ENCODE measurements at regions not wholly inside any gene's neighbourhood (a gene's known extent, or its start where the extent isn't known, plus 50 kb on each side); places are given as distances from the start of the nearest gene placed in this dataset.

DNA sequence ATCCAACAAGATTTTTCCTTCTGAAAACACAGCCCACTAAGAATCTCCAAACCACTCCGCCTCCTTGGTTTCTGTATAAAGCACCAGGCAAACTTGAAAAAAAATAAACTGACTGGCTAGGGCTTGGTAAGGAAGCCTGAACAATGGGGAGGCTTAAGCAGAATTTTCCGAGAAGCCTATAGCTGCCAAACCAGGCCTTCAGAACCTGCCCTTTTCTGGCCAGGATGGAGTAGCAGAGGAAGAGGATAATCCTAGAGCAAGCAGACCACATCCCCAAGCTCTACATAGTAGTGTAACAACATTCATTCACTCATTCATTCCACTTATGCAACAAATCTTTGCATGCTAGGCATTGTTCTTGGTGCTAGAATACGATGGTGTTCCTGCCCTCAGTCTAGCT lies 529.6 kb upstream of the ZEB2 start:
- DNase-seq (ENCODE audit: low spot score), result no peak

DNA sequence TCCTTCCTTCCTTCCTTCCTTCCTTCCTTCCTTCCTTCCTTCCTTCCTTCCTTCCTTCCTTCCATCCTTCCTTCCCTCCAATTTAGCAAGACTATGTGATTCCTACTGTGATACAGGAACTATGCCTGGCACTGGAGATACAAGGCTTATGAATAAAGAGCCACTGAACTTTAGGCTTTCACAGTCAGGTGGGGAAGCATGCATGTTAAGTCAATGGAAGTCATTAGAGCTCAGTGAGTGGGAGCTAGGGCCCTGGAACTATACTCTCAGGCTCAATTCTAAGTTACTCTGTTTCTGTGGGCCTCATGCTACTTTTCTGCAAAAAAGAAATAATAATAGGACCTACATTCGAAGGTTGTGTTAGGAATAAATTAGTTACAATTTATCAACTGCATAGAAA lies 527.6 kb upstream of the ZEB2 start:
- no peak for DNase-seq (ENCODE audit: low spot score)

GRCh38 chr2:145044491-145044890 lies 524.6 kb upstream of the ZEB2 start:
- DNase-seq (ENCODE audit: low spot score), result no peak

GRCh38 chr2:145043399-145043834 lies 523.5 kb upstream of the ZEB2 start:
- no peak for DNase-seq (ENCODE audit: low spot score)

- no peak for DNase-seq (ENCODE audit: low spot score)
Measured at GRCh38 chr2:145041706-145042105, 521.8 kb upstream of the ZEB2 start.

DNA sequence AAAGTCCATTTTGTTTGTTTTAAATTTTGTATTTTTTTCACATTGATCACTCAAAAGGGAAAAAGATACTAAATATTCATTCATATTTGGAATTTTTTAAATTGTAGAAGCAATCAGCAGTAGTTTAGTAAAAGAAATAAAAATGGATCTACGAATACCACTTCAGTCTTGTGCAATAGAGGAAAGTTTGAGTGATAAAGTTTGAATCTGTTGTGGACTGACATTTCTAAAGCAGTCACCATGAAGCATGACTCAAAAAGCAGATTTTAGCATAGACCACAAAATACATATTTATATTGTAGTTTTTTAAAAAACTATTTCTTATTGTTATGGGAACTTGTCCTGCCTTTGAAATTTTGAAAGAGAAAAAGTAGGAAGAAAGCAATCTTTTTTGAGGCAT lies 520.5 kb upstream of the ZEB2 start:
- peak; percentile 16 for DNase-seq (ENCODE audit: low spot score)

DNA sequence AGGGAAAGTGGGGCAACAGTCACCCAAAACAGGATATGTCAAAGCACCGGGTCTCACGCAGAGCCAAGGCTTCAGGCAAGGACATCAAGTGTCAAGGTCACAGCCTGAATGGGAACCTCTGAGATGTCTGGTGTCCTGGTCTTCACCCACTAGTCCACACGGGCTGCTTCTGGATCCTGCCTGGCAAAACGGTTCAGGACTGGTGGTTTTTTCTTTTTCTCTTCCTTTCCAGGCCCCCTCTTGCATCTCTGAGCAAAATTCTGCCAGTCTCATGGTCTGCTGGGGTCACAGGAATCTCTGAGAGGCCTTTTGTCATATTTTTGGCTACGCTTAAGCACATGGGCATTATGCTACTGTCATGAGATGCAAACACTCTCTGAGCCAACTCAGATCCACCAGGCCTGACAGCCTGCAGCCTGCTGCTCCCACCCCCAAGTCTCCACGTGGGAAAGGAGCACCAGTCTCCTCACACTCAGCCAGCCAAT lies 518.2 kb upstream of the ZEB2 start:
- DNase-seq (ENCODE audit: low spot score), result no peak

GRCh38 chr2:145036421-145037011 lies 516.6 kb upstream of the ZEB2 start:
- DNase-seq (ENCODE audit: low spot score), result peak; percentile 20

- DNase-seq (ENCODE audit: low spot score), result no peak
Measured at GRCh38 chr2:145034511-145034910, 514.6 kb upstream of the ZEB2 start.

GRCh38 chr2:145033438-145033837 lies 513.5 kb upstream of the ZEB2 start:
- DNase-seq (ENCODE audit: low spot score), result no peak

DNA sequence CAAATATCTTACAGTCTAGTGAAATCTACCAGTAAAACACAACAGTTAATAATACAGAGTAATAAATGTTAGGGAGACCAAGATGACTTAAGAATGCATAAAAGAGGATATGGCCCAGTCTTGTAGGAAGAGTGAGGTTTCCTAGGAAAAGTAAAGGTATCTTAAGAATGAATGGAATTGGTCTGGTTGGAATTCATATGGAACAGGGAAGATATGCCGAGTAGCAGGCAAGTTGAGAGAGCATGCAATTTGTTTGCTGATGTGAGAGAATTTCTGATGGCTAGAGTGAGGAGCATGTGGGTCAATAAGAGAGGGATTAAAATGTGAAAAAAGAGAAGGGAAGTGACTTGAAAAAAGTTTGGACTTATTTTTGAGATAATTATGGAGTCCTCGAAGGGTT lies 512.9 kb upstream of the ZEB2 start:
- DNase-seq (ENCODE audit: low spot score), result no peak

DNA sequence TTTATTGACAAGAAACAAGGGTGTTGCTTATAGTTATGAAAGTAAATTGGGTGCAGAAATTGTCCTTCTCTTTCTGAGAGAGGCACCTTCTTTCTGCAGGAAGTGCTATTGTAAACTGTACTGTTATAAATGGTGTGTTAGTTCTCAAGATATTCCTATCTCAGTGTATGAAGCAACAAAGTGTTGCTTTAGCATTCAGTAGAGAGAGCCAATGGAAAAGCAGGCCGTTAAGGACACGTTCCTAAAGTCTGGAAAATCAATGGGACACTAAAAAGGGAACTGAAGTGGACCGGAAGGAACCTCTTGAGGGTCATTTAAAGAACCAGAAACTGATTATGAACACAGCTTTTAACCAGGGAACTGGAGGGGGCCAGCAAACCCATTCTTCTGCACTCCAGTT lies 510.0 kb upstream of the ZEB2 start:
- no peak for DNase-seq (ENCODE audit: low spot score)

GRCh38 chr2:145029081-145029480 lies 509.2 kb upstream of the ZEB2 start:
- DNase-seq (ENCODE audit: low spot score), result no peak

DNA sequence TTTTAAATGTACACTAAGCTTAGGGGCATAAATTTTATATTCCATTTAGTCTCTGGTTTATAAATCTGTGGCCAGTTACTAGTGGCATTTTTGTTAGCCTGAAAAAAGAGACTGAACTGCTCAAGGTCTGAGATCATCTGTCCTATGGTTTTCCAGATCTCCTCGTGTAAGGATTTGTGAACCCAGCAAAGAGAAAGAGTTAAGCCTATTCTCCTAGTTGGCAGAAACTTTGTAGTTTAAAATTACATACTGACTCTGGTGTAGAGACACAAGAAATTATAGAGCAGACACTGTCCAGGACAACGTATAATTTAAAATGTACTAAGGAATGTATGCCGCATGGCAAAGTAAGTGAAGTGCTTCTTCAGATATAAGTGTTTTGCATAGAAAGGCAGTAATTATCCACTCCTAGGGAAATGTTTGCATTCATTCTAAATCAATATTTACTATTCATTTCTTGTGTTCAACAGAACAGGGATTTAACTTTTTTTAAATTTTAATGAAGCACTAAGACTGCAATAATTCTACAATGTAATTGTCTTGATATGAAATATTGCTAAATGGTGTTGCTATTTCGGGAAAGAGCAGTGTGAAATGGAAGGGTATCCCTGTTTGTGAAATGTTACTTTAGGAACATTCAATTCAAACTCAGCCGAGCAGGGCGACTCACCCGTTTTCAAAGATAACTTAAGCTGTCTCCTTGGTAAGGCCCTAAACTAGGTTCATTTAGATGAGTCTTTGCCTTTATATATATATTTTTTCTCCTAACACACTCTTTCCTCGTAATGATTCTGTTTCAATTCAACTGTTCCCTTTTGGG lies 508.4 kb upstream of the ZEB2 start:
- no peak for DNase-seq (ENCODE audit: low spot score)

GRCh38 chr2:145026456-145027455 lies 506.8 kb upstream of the ZEB2 start:
- DNase-seq (ENCODE audit: low spot score), result peak; percentile 6

DNA sequence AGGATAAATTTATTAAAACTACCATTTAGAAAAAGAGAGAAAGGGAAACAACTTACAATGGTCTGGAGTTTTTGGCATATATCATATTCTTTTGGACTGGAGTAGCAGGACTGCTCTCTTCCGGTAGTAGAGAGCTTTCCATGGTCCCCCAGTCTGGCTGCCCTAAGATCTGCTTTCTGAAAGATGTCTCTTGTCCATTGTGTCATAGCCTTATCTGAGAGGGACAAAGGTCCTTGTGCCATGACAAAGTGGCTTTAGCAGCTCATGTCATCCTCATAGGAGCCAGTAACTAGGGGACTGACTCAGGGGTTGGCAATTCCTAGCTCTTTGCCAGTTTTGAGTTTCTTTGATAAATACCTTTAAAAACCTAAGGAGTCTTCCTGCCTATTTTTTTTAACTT lies 505.5 kb upstream of the ZEB2 start:
- no peak for DNase-seq (ENCODE audit: low spot score)

GRCh38 chr2:145023334-145023934 lies 503.5 kb upstream of the ZEB2 start:
- no peak for DNase-seq (ENCODE audit: low spot score)

GRCh38 chr2:145022666-145023333 lies 502.9 kb upstream of the ZEB2 start:
- DNase-seq (ENCODE audit: low spot score), result peak; percentile 6

- DNase-seq (ENCODE audit: low spot score), result no peak
Measured at GRCh38 chr2:145021962-145022665, 502.2 kb upstream of the ZEB2 start.

DNA sequence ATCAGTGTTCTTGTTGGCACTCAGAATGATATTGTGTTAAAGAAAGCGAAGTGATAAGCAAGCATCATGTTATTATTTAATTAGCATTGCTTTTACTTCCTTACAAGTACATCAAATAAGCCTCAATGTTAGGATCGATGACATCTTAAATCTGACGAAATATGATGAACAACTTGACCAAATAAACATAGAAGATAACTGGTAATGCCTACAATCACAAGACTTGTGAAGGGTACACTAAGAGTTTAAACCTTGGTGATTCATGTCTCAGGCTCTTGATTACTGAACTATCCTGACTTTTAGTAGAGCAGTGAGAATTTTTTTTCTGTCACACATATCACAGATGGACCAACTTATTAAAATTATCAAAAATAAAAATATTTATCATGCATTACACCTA lies 500.8 kb upstream of the ZEB2 start:
- no peak for DNase-seq (ENCODE audit: low spot score)

- no peak for DNase-seq (ENCODE audit: low spot score)
Measured at GRCh38 chr2:145020139-145020538, 500.2 kb upstream of the ZEB2 start.

All from GM03348 (cell line).